ENCODE measurements at regions not wholly inside any gene's neighbourhood (a gene's known extent, or its start where the extent isn't known, plus 50 kb on each side); places are given as distances from the start of the nearest gene placed in this dataset.
A peak's percentile ranks its signal among the peaks of the same experiment; 100 is the strongest.

- DNase-seq, result no peak
Observed at GRCh38 chr9:107431461-107431860, 58.1 kb downstream of the KLF4 start.

DNA sequence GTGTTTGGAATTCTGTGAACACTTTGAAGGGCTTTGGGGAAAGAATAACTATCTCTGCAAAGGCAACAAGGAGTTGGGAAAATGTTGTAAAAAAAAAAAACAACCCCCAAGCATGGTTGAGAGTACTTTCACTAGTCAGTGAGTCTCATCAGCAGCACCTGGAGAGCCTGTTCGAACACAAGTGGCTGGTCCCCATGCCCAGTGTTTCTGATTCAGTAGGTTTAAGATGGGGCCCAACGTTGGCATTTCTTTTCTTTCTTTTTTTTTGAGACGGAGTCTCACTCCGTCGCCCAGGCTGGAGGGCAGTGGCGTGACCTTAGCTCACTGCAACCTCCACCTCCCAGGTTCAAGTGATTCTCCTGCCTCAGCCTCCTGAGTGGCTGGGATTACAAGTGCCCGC lies 59.5 kb downstream of the KLF4 start:
- no peak for DNase-seq

- no peak for DNase-seq
Observed at GRCh38 chr9:107426126-107426525, 63.4 kb downstream of the KLF4 start.

GRCh38 chr9:107425101-107426025 lies 64.2 kb downstream of the KLF4 start:
- no peak for DNase-seq

DNA sequence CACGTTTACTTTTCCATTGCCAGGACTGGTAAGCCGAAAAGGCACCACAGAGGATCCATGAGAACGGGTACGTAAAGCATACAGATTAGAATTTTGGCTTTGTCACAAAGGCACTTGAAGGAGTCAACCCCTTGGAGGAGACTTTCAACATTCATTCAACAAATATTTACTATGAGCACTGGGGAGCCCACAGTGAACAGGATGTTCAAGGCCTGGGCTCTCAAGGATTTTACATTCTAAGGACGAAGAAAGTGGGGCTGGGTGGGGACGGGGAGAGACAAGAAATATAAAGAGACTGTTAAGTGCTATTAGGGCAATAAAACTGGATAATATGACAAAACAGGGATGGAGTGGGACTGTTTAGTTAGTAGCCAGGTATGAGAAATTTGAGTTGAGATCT lies 66.0 kb downstream of the KLF4 start:
- DNase-seq, result no peak

GRCh38 chr9:107422189-107423185 lies 67.1 kb downstream of the KLF4 start:
- peak; percentile 33 to 85 for DNase-seq

GRCh38 chr9:107410420-107410819 lies 79.1 kb downstream of the KLF4 start:
- no peak for DNase-seq

DNA sequence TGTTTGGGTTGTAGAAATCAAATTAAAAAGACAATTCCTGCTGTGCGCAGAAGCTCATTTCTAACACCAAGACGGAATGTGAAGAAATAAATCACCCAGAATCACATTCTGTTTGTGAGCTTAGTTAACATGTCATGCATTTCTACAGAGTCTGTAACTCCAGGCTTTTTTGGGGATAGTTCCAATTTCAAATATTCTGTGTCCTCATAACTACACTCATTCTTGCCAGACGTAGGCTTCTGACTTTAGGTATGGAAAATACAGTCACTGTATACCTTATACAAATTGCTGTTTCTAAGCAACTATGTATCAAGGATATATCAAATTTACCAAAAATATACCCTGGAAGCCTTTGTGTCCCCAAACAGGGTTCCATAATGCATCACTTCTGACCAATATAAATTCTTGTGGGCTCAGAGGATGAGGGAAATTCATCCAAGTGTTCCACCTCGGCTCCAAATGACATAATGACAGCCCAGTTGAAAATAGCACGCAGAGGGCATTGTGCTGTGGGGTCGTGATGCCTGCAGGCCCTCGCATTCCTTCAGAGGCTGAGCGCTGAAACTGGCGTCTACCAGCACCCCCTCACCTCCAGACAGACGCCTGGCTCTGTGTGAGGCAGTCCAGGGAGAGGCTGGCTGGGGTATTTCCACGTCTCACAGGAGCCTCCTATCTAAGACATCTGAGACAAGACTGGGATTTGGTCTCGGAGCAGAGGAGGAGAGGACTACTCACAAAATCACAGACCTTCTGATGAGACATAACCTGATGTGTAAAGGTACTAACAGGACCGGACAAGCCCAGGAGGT lies 79.8 kb downstream of the KLF4 start:
- DNase-seq, result no peak

DNA sequence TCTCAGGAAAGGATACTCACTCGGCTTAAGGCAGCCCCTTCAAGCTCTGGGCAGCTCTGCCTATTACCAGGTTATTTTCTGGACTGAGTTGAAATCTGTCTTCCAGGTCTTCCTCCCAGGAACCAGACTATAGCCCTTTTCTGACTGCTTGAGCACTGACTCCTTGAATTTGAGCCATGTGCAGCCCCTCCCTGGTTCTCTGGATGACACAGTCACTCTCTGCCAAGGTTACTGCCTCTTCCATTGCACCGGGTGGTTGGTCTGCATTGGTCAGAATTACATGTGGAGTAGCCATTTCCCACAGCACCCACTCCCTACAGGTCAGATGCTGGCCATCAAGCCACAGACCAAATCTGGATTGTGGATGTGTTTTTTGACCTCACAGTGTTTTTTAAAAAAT lies 81.9 kb downstream of the KLF4 start:
- DNase-seq, result no peak

DNA sequence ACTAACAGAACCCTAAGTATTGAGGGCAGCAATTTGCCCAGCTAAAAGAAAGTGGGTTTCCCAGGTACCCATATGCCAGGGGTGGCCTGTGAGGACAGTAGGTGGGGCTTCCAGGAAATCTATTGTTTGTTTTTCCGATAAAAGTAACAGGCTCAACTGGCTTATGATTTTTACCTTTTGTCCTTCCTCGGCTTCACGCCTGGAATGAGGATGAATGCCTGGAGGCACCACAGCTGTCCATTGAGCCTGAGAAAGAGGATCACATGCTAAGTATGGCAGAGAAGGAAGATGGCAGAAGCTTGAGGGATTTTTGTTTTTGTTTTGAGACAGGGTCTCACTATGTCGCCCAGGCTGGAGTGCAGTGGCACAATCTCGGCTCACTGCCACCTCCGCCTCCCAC lies 84.1 kb downstream of the KLF4 start:
- no peak for DNase-seq

DNA sequence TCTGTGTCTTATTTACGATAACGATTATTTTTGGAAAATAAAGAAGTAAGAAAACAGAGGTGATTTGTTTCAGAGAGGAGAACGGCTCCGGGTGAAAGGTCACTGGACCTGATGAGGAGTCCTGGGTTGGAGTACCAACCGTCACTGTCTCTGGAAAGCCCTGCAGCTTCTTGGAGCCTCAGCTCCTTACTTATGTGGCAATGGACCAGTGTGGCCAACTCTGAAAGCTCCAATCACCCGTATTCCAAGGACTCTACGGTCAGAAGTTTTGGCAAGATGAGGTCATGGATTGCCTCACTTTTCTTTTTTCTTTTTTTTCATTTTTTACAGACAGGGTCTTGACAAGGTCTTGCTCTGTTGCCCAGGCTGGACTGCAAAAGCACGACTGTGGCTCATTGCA lies 84.8 kb downstream of the KLF4 start:
- no peak for DNase-seq

- DNase-seq, result no peak
Observed at GRCh38 chr9:107404161-107404560, 85.4 kb downstream of the KLF4 start.

DNA sequence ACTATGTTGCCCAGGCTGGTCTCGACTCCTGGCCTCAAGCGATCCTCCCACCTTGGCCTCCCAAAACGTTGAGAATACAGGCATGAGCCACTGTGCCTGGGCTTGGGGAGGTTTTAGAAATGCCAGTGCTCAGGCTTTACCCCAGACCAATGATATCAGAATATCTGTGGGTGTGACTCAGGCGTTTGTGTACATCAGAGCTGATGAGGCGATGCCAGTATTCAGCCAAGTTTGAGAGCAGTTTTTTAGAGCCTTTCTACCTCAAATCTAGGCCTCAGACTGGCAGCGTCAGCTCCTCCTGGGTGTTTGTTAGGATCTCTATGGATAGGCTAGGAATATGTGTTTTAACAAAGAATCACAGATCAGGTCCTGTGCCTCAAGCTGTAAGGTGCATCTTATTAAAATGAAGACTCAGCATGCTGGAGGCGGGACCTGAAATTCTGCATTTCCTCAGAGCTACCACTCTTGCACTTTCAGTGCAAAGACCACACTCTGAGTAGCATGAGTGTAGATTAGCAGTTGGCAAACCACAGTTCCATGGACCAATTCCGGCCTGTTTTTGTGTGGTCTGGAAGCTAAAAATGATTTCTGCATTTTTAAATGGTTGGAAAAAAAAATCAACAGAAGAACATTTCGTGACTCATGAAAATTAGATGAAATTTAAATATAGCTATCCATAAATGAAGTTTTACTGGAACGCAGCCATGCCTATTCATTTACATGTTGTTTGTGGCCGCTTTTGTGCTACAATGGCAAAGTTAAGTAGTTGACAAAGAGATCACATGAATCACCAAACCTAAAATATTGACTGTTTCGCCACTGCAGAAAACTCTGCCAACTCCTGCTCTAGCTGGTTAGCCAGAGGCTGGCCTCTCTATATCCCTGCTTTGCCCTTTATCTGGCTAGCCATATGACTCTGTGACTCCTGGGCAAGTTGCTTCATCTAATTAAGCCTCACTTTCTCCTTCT lies 92.2 kb downstream of the KLF4 start:
- no peak for DNase-seq

DNA sequence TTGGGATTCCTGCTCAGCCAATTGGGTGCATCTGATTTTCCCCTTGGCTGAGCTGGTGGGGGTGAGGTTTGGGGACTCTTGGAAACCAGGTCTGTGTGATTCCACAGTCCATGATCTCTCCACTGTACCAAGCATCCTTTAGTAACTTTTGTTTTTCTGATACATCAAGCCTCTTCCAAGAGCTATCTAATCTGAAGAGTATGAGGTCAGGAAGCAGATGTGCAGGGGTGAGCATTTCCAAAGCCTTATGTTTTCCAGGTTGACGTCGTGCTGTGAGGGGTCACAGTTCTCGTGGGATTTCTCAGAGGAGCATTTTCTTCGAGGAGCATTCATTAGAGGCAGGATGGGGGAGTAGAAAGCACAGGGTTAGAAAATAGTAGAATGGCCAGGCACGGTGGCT lies 95.3 kb downstream of the KLF4 start:
- DNase-seq, result no peak

DNA sequence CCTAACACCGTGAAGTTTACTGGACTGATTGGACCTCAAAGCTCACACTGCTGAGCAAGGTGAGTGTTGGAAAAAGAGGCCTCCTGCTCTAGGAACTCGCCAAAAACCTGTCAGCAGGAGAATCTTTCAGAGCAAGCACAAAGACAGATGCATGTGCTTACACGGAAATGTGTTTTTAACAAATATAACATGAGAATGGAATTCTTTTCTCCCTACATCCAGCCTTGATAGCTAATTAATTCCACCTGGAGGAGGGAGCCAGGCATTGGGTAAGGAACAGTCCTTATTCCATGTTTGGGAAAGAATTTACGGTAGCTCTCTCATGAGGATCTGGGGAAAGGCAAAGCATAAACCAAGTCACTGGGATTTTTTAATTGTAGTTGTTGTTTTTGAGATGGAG lies 98.8 kb downstream of the KLF4 start:
- no peak for DNase-seq

GRCh38 chr9:107390279-107390678 lies 99.3 kb downstream of the KLF4 start:
- no peak for DNase-seq

- no peak for DNase-seq
Observed at GRCh38 chr9:107389617-107390071, 99.9 kb downstream of the KLF4 start.

DNA sequence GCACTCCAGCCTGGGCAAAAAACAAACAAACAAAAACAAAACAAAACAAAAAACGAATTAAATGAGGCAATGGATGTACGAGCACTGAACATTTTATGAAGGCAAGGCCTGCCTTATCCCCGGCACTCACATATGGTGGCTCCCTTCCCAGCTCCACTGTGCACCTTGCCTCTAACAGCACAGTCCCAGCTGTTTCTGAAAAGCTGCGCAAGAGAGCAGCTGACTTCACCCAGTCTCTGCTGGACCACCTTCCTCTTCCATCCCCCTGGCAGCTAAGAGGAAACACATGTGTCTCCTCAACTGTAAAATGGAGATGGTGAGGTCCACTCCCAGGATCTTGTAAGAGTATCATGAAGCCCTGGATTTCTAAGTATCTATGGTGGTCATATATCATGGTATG lies 100.7 kb downstream of the KLF4 start:
- no peak for DNase-seq

GRCh38 chr9:107387409-107387808 lies 102.2 kb downstream of the KLF4 start:
- no peak for DNase-seq

GRCh38 chr9:107386396-107386795 lies 103.2 kb downstream of the KLF4 start:
- DNase-seq, result no peak

All from NCI-H526 (cell line).